KMS-11 (cell line): ENCODE measurements at regions not wholly inside any gene's neighbourhood (a gene's known extent, or its start where the extent isn't known, plus 50 kb on each side); places are given as distances from the start of the nearest gene placed in this dataset.

ENCODE experiments used
- H2AFZ ChIP-seq: fragments of 200-600 bp; sonication (generic); 2 replicates; pipeline ENCODE4 v1.6.1; 2016; ENCODE audit warnings: antibody characterized with exemption, mixed run types, low read depth
- H3K27ac ChIP-seq: fragments of 200-600 bp; sonication (generic); 2 replicates; pipeline ENCODE4 v1.6.1; 2016; ENCODE audit warnings: mild to moderate bottlenecking, mixed run types
- H3K27me3 ChIP-seq: fragments of 200-600 bp; sonication (generic); 2 replicates; pipeline ENCODE4 v1.6.1; 2017; ENCODE audit warnings: mild to moderate bottlenecking, low read depth, mixed run types, moderate library complexity; ENCODE audit not compliant: insufficient read depth
- H3K36me3 ChIP-seq: fragments of 200-600 bp; sonication (generic); 2 replicates; pipeline ENCODE4 v1.6.1; 2017; ENCODE audit warnings: mild to moderate bottlenecking, mixed run types; ENCODE audit not compliant: insufficient read depth
- H3K4me1 ChIP-seq: fragments of 200-600 bp; sonication (generic); 2 replicates; pipeline ENCODE4 v1.6.1; 2016; ENCODE audit warnings: mild to moderate bottlenecking, low read depth, mixed run types; ENCODE audit not compliant: poor library complexity, severe bottlenecking
- H3K4me2 ChIP-seq: fragments of 200-600 bp; sonication (generic); 2 replicates; pipeline ENCODE4 v1.7.0; 2016; ENCODE audit warnings: mild to moderate bottlenecking, mixed run types
- H3K4me3 ChIP-seq: fragments of 200-600 bp; sonication (generic); IDR thresholded peaks from 2 replicates; pipeline ENCODE4 v1.6.1; 2017; ENCODE audit warnings: low read depth, low read length, mixed read lengths; ENCODE audit not compliant: insufficient read depth
- H3K79me2 ChIP-seq: fragments of 200-600 bp; sonication (generic); 2 replicates; pipeline ENCODE4 v1.6.1; 2016; ENCODE audit warnings: low read depth, mixed run types; ENCODE audit not compliant: insufficient read depth
- H3K9ac ChIP-seq: fragments of 200-600 bp; sonication (generic); 2 replicates; pipeline ENCODE4 v1.6.1; 2016; ENCODE audit warnings: mild to moderate bottlenecking, mixed run types
- H4K20me1 ChIP-seq: fragments of 200-600 bp; sonication (generic); 2 replicates; pipeline ENCODE4 v1.6.1; 2016; ENCODE audit warnings: mild to moderate bottlenecking, mixed run types; ENCODE audit not compliant: insufficient read depth
- CTCF ChIP-seq: fragments of 200-600 bp; sonication (generic); conservative IDR thresholded peaks from 2 replicates; pipeline ENCODE4 v1.6.1; 2017; ENCODE audit warnings: low read depth, mild to moderate bottlenecking, antibody characterized with exemption, low read length, moderate library complexity, mixed read lengths

GRCh38 chr2:212733273-212733672 lies 194.7 kb upstream of the ERBB4 start:
- Histone ChIP-seq H3K79me2 (no peaks in the 10 kb centered on the region), H3K9ac (no peak overlapping the region), H4K20me1 (no peaks in the 10 kb centered on the region), H3K4me3 (peak overlapping the region; percentile 36), H2AFZ (no peak overlapping the region; the same call in 1 of the 2 replicates), H3K4me1 (peaks cover 52% of the 10 kb centered on the region), H3K27me3 (no peaks in the 10 kb centered on the region), H3K4me2 (peak overlapping the region; percentile 33; the same call in 1 of the 2 replicates), H3K27ac (no peak overlapping the region; the same call in 1 of the 2 replicates), H3K36me3 (no peaks in the 10 kb centered on the region)
- TF ChIP-seq CTCF, result no peak

DNA sequence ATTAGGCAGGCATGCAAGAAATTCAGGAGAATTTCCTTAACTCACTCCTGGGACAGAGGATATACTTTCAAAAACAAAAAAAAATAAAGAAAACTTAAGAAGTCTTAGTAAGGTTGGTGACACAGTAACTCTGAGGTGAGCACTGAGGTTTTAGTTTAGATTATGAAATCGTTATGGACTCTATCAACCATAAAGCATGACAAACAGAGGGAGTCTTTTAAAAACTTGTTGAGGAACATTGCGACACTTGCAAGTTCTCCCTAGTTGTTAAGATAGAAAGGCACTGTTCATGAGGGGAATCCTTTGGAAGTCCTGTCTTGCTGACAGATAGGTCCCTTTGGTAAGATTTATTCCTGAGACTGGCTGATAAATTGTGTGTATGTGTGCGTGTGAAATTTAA lies 194.3 kb upstream of the ERBB4 start:
- Histone ChIP-seq H3K36me3 (no peaks in the 10 kb centered on the region), H3K27me3 (no peaks in the 10 kb centered on the region), H2AFZ (no peak overlapping the region), H3K27ac (no peak overlapping the region), H3K9ac (no peak overlapping the region), H3K79me2 (no peaks in the 10 kb centered on the region), H3K4me3 (no peak overlapping the region), H3K4me1 (peaks cover 56% of the 10 kb centered on the region), H4K20me1 (no peaks in the 10 kb centered on the region), H3K4me2 (peak overlapping the region; percentile 33; the same call in 1 of the 2 replicates)
- no peak for TF ChIP-seq CTCF

- Histone ChIP-seq H3K9ac (no peak overlapping the region), H3K4me2 (peak overlapping the region; percentile 31; the same call in 1 of the 2 replicates), H3K27ac (no peak overlapping the region; the same call in 1 of the 2 replicates), H3K36me3 (no peaks in the 10 kb centered on the region), H3K4me1 (peaks cover 74% of the 10 kb centered on the region), H2AFZ (no peak overlapping the region), H4K20me1 (no peaks in the 10 kb centered on the region), H3K27me3 (no peaks in the 10 kb centered on the region), H3K79me2 (no peaks in the 10 kb centered on the region), H3K4me3 (no peak overlapping the region)
- TF ChIP-seq CTCF, result no peak
Measured at GRCh38 chr2:212730994-212731393, 192.4 kb upstream of the ERBB4 start.

DNA sequence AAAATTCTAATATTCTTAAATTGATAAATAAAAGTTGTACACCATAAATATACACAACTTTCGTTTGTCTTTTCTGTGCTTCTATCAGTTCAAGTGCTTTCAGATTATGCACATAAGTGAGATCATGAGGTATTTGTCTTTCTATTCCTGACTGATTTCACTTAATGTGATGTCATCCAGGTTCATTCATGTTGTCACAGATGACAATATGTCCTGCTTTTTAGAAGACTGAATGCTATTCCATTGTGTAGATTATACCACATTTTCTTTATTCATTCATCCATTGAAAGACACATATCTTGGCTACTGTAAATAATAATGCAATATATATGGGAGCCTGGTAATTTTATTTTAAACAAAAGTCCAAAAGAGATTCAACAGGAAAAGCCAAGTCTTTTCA lies 190.1 kb upstream of the ERBB4 start:
- Histone ChIP-seq H3K4me3 (no peak overlapping the region), H3K27ac (no peak overlapping the region), H3K27me3 (no peaks in the 10 kb centered on the region), H3K79me2 (no peaks in the 10 kb centered on the region), H3K9ac (no peak overlapping the region), H4K20me1 (no peaks in the 10 kb centered on the region), H2AFZ (no peak overlapping the region), H3K36me3 (no peaks in the 10 kb centered on the region), H3K4me2 (no peak overlapping the region), H3K4me1 (peaks cover 78% of the 10 kb centered on the region)
- no peak for TF ChIP-seq CTCF
